IMR-90 (cell line): ENCODE measurements at regions not wholly inside any gene's neighbourhood (a gene's known extent, or its start where the extent isn't known, plus 50 kb on each side); places are given as distances from the start of the nearest gene placed in this dataset.
A peak's percentile ranks its signal among the peaks of the same experiment; 100 is the strongest.

Experiments
- ATAC-seq: fragments of 200-7000 bp; cut with Tn5 transposase; 2 replicates; pipeline ENCODE4 v1.9.1; 2020; ENCODE audit warnings: low read depth, mild to moderate bottlenecking, moderate library complexity
- BruUV-seq: library from RNA; stranded (reverse); fragments of 400-500 nt; replicated peaks from 2 replicates; lab custom pipeline; 2021; lab: Mats Ljungman, UMichigan
- CTCF ChIA-PET: fragments of 300-600 bp; formaldehyde crosslinking; extraction: SDS; loops from one replicate; lab custom pipeline; 2021; ENCODE audit warnings: antibody characterized with exemption; lab: Yijun Ruan, JAX
- POLR2A ChIA-PET: fragments of 300-600 bp; sonication (Branson Sonifier 250); formaldehyde crosslinking; loops from one replicate; lab custom pipeline; 2022; ENCODE audit warnings: antibody characterized with exemption; ENCODE audit not compliant: unreplicated experiment; lab: Charles Lee
- DNase-seq: peaks from one replicate; pipeline ENCODE4 v3.0.0; 2013
- H2AFZ ChIP-seq: replicated peaks from 2 replicates; pipeline ENCODE3; 2013; ENCODE audit warnings: low read length, mild to moderate bottlenecking; ENCODE audit not compliant: poor library complexity
- H2AK5ac ChIP-seq: 2 replicates; pipeline ENCODE4 v1.6.1; 2013; ENCODE audit warnings: low read depth, low read length, inconsistent platforms
- H2AK9ac ChIP-seq: replicated peaks from 2 replicates; pipeline ENCODE3; 2013; ENCODE audit warnings: mild to moderate bottlenecking, low read depth, low read length, moderate library complexity; ENCODE audit not compliant: poor library complexity
- H2BK120ac ChIP-seq: 2 replicates; pipeline ENCODE4 v1.6.1; 2013; ENCODE audit warnings: low read depth, low read length, inconsistent platforms
- H2BK15ac ChIP-seq: 3 replicates; pipeline ENCODE4 v1.6.1; 2013; ENCODE audit warnings: low read depth, low read length, inconsistent platforms
- H2BK20ac ChIP-seq: 2 replicates; pipeline ENCODE4 v1.6.1; 2013; ENCODE audit warnings: low read depth, mild to moderate bottlenecking, inconsistent platforms, low read length, moderate library complexity
- H2BK5ac ChIP-seq: 2 replicates; pipeline ENCODE4 v1.6.1; 2013; ENCODE audit warnings: mild to moderate bottlenecking, low read depth, low read length, inconsistent platforms; ENCODE audit not compliant: poor library complexity, severe bottlenecking
- H3K14ac ChIP-seq: replicated peaks from 2 replicates; pipeline ENCODE4 v1.6.1; 2013; ENCODE audit warnings: low read depth, low read length, inconsistent platforms
- H3K18ac ChIP-seq: 2 replicates; pipeline ENCODE4 v1.6.1; 2013; ENCODE audit warnings: low read depth, low read length, control low read depth
- H3K23ac ChIP-seq: 2 replicates; pipeline ENCODE4 v1.6.1; 2013; ENCODE audit warnings: low read depth, low read length, inconsistent platforms
- H3K27ac ChIP-seq: 2 replicates; pipeline ENCODE4 v1.5.1; 2013; ENCODE audit warnings: mild to moderate bottlenecking, control low read depth, low read length; ENCODE audit not compliant: insufficient read depth
- H3K27me3 ChIP-seq: 2 replicates; pipeline ENCODE4 v1.6.1; 2013; ENCODE audit warnings: low read length; ENCODE audit not compliant: control insufficient read depth, insufficient read depth
- H3K36me3 ChIP-seq: 2 replicates; pipeline ENCODE4 v1.6.1; 2013; ENCODE audit warnings: low read length, mixed read lengths; ENCODE audit not compliant: control insufficient read depth, insufficient read depth
- H3K4ac ChIP-seq: 2 replicates; pipeline ENCODE4 v1.6.1; 2013; ENCODE audit warnings: low read depth, low read length, inconsistent platforms
- H3K4me1 ChIP-seq: 2 replicates; pipeline ENCODE4 v1.6.1; 2013; ENCODE audit warnings: low read length, mixed read lengths; ENCODE audit not compliant: control insufficient read depth, insufficient read depth
- H3K4me2 ChIP-seq: 2 replicates; pipeline ENCODE4 v1.6.1; 2013; ENCODE audit warnings: low read depth, mild to moderate bottlenecking, control low read depth, low read length, moderate library complexity
- H3K4me3 ChIP-seq: 2 replicates; pipeline ENCODE4 v1.5.1; 2013; ENCODE audit warnings: low read depth, mild to moderate bottlenecking, control low read depth, low read length, moderate library complexity; ENCODE audit not compliant: insufficient read depth
- H3K56ac ChIP-seq: 2 replicates; pipeline ENCODE4 v1.6.1; 2013; ENCODE audit warnings: low read length, inconsistent platforms; ENCODE audit not compliant: insufficient read depth; ENCODE audit errors: extremely low read depth
- H3K79me1 ChIP-seq, 2 experiments: 2 replicates each; pipeline ENCODE4 v1.6.1; 2013; ENCODE audit warnings: low read length in 2 of 2, inconsistent platforms in 1 of 2, low read depth in 1 of 2
- H3K9ac ChIP-seq: 2 replicates; pipeline ENCODE4 v1.6.1; 2013; ENCODE audit warnings: low read depth, low read length, control low read depth
- H3K9me1 ChIP-seq: 2 replicates; pipeline ENCODE4 v1.6.1; 2013; ENCODE audit warnings: low read length, inconsistent platforms; ENCODE audit not compliant: insufficient read depth
- H3K9me3 ChIP-seq: 2 replicates; pipeline ENCODE4 v1.6.1; 2013; ENCODE audit warnings: low read length; ENCODE audit not compliant: control insufficient read depth, insufficient read depth
- H4K20me1 ChIP-seq: 2 replicates; pipeline ENCODE4 v1.6.1; 2013; ENCODE audit warnings: low read length, inconsistent platforms; ENCODE audit not compliant: insufficient read depth
- H4K5ac ChIP-seq: 2 replicates; pipeline ENCODE4 v1.6.1; 2013; ENCODE audit warnings: mild to moderate bottlenecking, low read depth, low read length, control low read depth
- H4K8ac ChIP-seq, 2 experiments: 2 replicates each; pipeline ENCODE4 v1.6.1; 2013; ENCODE audit warnings: low read depth in 2 of 2, low read length in 2 of 2, control low read depth in 1 of 2, inconsistent platforms in 1 of 2
- H4K91ac ChIP-seq: 2 replicates; pipeline ENCODE4 v1.6.1; 2013; ENCODE audit warnings: low read depth, low read length, inconsistent platforms; ENCODE audit not compliant: insufficient read depth
- BHLHE40 ChIP-seq: fragments of 150-350 bp; IDR thresholded peaks from 2 replicates; pipeline ENCODE4 v1.6.1; 2016; ENCODE audit warnings: mild to moderate bottlenecking, low read depth, low read length
- CEBPB ChIP-seq: IDR thresholded peaks from 2 replicates; pipeline ENCODE4 v1.6.1; 2012; ENCODE audit warnings: low read depth, low read length, improper control_type of control experiment
- CHD1 ChIP-seq: IDR thresholded peaks from 2 replicates; pipeline ENCODE4 v1.6.1; 2012; ENCODE audit warnings: low read depth, low read length, improper control_type of control experiment
- FOS ChIP-seq: fragments of 150-350 bp; IDR thresholded peaks from 2 replicates; pipeline ENCODE4 v1.6.1; 2016; ENCODE audit warnings: low read depth, low read length
- MAFK ChIP-seq: IDR thresholded peaks from 2 replicates; pipeline ENCODE4 v1.6.1; 2012; ENCODE audit warnings: low read depth, low read length, improper control_type of control experiment
- MAZ ChIP-seq: IDR thresholded peaks from 2 replicates; pipeline ENCODE4 v1.6.1; 2012; ENCODE audit warnings: low read depth, mild to moderate bottlenecking, low read length, improper control_type of control experiment, moderate library complexity, borderline replicate concordance
- MXI1 ChIP-seq: IDR thresholded peaks from 2 replicates; pipeline ENCODE4 v1.6.1; 2012; ENCODE audit warnings: low read depth, mild to moderate bottlenecking, low read length, moderate library complexity, borderline replicate concordance
- NFE2L2 ChIP-seq: fragments of 150-350 bp; IDR thresholded peaks from 2 replicates; pipeline ENCODE4 v1.6.1; 2016; ENCODE audit warnings: low read depth, mild to moderate bottlenecking, low read length
- POLR2A ChIP-seq: IDR thresholded peaks from 2 replicates; pipeline ENCODE4 v1.6.1; 2012; ENCODE audit warnings: mild to moderate bottlenecking, low read depth, low read length
- RAD21 ChIP-seq: IDR thresholded peaks from 2 replicates; pipeline ENCODE4 v1.6.1; 2012; ENCODE audit warnings: low read length, improper control_type of control experiment
- RCOR1 ChIP-seq: IDR thresholded peaks from 2 replicates; pipeline ENCODE4 v1.6.1; 2012; ENCODE audit warnings: mild to moderate bottlenecking, low read length, improper control_type of control experiment; ENCODE audit not compliant: insufficient replicate concordance
- RFX5 ChIP-seq: IDR thresholded peaks from 2 replicates; pipeline ENCODE4 v1.8.0; 2012; ENCODE audit warnings: low read depth, mild to moderate bottlenecking, low read length, moderate library complexity
- SMC3 ChIP-seq: fragments of 150-350 bp; IDR thresholded peaks from 2 replicates; pipeline ENCODE4 v1.6.1; 2016; ENCODE audit warnings: low read depth, mild to moderate bottlenecking, antibody characterized with exemption, low read length, moderate library complexity
- WGBS, 2 experiments: methylation state at CpG; one replicate each; pipeline versions ENCODE4 v1.1.5 to v1.1.7; 2013; ENCODE audit warnings: missing lambda C conversion rate in 2 of 2; ENCODE audit not compliant: insufficient read length in 1 of 2; ENCODE audit errors: extremely low coverage in 2 of 2; 5-methylcytosine and 5-hydroxymethylcytosine counted together
- dilution Hi-C: fragments of 300-500 bp; cut with HindIII; formaldehyde crosslinking; loops from one replicate; pipeline ENCODE4 v1.14.3; 2018; ENCODE audit warnings: low sequenced_read_pairs; ENCODE audit not compliant: unreplicated experiment
- in situ Hi-C: fragments of 300-500 bp; cut with MboI; formaldehyde crosslinking; loops from 3 replicates; pipeline ENCODE4 v1.14.3; 2019; ENCODE audit warnings: low sequenced_read_pairs, inconsistent platforms, mixed read lengths
- intact Hi-C: fragments of 100-400 bp; cut with micrococcal nuclease; formaldehyde crosslinking; loops from 2 replicates; pipeline ENCODE4 v1.10.0; 2022
- TF ChIP-seq, protein P1 (sequence below): fragments of 150-350 bp; IDR thresholded peaks from 2 replicates; pipeline ENCODE4 v1.6.1; 2016; ENCODE audit warnings: low read depth, mild to moderate bottlenecking, low read length, moderate library complexity, borderline replicate concordance
- TF ChIP-seq, protein P2 (sequence below): fragments of 150-350 bp; IDR thresholded peaks from 2 replicates; pipeline ENCODE4 v1.6.1; 2017; ENCODE audit warnings: mild to moderate bottlenecking, antibody characterized with exemption, low read length, low read depth
- TF ChIP-seq, protein P3 (sequence below): conservative IDR thresholded peaks from 2 replicates; pipeline ENCODE4 v1.5.1; 2012; ENCODE audit warnings: mild to moderate bottlenecking, low read depth, low read length, improper control_type of control experiment

DNA sequence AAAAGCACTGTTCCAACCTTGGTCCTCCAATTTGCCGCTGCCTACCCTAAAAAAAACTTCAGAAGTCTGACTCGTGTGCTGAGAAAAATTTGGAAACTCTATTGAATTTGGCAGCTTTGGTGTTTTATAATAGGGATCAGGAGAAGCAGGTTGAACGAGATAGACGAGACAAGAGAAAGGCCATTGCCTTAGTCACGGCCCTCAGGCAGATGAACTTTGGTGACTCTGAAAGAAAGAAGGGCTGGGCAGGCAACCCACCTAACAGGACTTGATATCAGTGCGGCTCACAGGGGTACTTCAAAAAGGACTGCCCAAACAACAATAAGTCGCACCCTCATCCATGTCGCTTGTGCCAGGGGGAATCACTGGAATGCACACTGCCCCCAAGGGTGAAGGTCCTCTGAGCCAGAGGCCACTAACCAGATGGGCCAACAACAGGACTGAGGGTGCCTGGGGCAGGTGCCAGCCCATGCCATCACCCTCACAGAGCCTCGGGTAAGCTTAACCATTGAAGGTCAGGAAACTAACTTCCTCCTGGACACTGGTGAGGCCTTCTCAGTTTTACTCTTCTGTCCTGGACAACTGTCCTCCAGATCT lies 102.5 kb upstream of the SSTR1 start:
- in situ Hi-C loops = no loop called here
- H3K4me2 ChIP-seq = no peak overlapping the region
- H2AFZ ChIP-seq = no peak overlapping the region
- H4K5ac ChIP-seq = no peak overlapping the region; the same call in 1 of the 2 replicates
- H3K9me1 ChIP-seq = no peaks in the 10 kb centered on the region
- 0 out of 3 replicates have a peak overlapping the region, but pooled peaks have one; percentile 24 for H2BK15ac ChIP-seq
- H3K4me1 ChIP-seq = no peaks in the 10 kb centered on the region
- H3K9me3 ChIP-seq = peaks cover 9% of the 10 kb centered on the region; the same call in 1 of the 2 replicates
- TF ChIP-seq, protein P1, sequence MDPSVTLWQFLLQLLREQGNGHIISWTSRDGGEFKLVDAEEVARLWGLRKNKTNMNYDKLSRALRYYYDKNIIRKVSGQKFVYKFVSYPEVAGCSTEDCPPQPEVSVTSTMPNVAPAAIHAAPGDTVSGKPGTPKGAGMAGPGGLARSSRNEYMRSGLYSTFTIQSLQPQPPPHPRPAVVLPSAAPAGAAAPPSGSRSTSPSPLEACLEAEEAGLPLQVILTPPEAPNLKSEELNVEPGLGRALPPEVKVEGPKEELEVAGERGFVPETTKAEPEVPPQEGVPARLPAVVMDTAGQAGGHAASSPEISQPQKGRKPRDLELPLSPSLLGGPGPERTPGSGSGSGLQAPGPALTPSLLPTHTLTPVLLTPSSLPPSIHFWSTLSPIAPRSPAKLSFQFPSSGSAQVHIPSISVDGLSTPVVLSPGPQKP = no peak
- TF ChIP-seq MAFK = no peak
- TF ChIP-seq SMC3 = no peak
- no peak for TF ChIP-seq RAD21
- no peak for TF ChIP-seq RFX5
- TF ChIP-seq BHLHE40 = no peak
- TF ChIP-seq FOS = no peak
- TF ChIP-seq, protein P2, sequence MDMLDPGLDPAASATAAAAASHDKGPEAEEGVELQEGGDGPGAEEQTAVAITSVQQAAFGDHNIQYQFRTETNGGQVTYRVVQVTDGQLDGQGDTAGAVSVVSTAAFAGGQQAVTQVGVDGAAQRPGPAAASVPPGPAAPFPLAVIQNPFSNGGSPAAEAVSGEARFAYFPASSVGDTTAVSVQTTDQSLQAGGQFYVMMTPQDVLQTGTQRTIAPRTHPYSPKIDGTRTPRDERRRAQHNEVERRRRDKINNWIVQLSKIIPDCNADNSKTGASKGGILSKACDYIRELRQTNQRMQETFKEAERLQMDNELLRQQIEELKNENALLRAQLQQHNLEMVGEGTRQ = no peak
- TF ChIP-seq POLR2A = no peak
- no peak for TF ChIP-seq CEBPB
- no peak for TF ChIP-seq MAZ
- TF ChIP-seq RCOR1 = no peak
- TF ChIP-seq NFE2L2 = no peak
- TF ChIP-seq, protein P3, sequence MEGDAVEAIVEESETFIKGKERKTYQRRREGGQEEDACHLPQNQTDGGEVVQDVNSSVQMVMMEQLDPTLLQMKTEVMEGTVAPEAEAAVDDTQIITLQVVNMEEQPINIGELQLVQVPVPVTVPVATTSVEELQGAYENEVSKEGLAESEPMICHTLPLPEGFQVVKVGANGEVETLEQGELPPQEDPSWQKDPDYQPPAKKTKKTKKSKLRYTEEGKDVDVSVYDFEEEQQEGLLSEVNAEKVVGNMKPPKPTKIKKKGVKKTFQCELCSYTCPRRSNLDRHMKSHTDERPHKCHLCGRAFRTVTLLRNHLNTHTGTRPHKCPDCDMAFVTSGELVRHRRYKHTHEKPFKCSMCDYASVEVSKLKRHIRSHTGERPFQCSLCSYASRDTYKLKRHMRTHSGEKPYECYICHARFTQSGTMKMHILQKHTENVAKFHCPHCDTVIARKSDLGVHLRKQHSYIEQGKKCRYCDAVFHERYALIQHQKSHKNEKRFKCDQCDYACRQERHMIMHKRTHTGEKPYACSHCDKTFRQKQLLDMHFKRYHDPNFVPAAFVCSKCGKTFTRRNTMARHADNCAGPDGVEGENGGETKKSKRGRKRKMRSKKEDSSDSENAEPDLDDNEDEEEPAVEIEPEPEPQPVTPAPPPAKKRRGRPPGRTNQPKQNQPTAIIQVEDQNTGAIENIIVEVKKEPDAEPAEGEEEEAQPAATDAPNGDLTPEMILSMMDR = no peak
- TF ChIP-seq CHD1 = no peak
- TF ChIP-seq MXI1 = no peak
- H4K20me1 ChIP-seq = no peaks in the 10 kb centered on the region
- H2AK9ac ChIP-seq = no peak overlapping the region
- no peaks in the 10 kb centered on the region for H3K79me1 ChIP-seq
- H3K56ac ChIP-seq = no peak overlapping the region
- no peak overlapping the region for H3K4ac ChIP-seq
- WGBS, 2 experiments = 81% methylated on average over 4 of the region's 9 CpGs; no CpG with 5 or more reads in 1 of the 2 experiments
- H4K8ac ChIP-seq = no peak overlapping the region
- no TSS peak for BruUV-seq
- no peak for DNase-seq
- CTCF ChIA-PET = no interaction called here
- H2BK120ac ChIP-seq = peak overlapping the region; percentile 13; the same call in 1 of the 2 replicates
- no peaks in the 10 kb centered on the region for H3K27me3 ChIP-seq
- intact Hi-C loops = no loop called here
- peak overlapping the region; percentile 56; the same call in 1 of the 2 replicates for H2AK5ac ChIP-seq
- H2BK20ac ChIP-seq = no peak overlapping the region
- H4K91ac ChIP-seq = no peak overlapping the region
- POLR2A ChIA-PET = no interaction called here
- no peak for ATAC-seq
- no peak overlapping the region for H2BK5ac ChIP-seq
- no peak overlapping the region for H3K9ac ChIP-seq
- H3K36me3 ChIP-seq = no peaks in the 10 kb centered on the region
- dilution Hi-C loops = no loop called here
- H3K23ac ChIP-seq = no peak overlapping the region
- H3K27ac ChIP-seq = no peak overlapping the region
- H3K18ac ChIP-seq = no peak overlapping the region
- H3K14ac ChIP-seq = no peak overlapping the region
- H3K4me3 ChIP-seq = no peak overlapping the region
